Parathyroid adenoma (tissue), 2 donors: ENCODE measurements at regions not wholly inside any gene's neighbourhood (a gene's known extent, or its start where the extent isn't known, plus 50 kb on each side); places are given as distances from the start of the nearest gene placed in this dataset.

ENCODE experiments used
- H2AFZ ChIP-seq: fragments of 300-600 bp; sonication (generic); one replicate; pipeline ENCODE4 v1.7.0; 2017; ENCODE audit warnings: antibody characterized with exemption, mild to moderate bottlenecking
- H3K27ac ChIP-seq: fragments of 300-600 bp; sonication (generic); one replicate; pipeline ENCODE4 v1.7.0; 2017
- H3K27me3 ChIP-seq: fragments of 300-600 bp; sonication (generic); one replicate; pipeline ENCODE4 v1.7.0; 2017; ENCODE audit warnings: low read length; ENCODE audit not compliant: control insufficient read depth, insufficient read depth
- H3K36me3 ChIP-seq: fragments of 300-600 bp; sonication (generic); one replicate; pipeline ENCODE4 v1.7.0; 2017; ENCODE audit warnings: low read length; ENCODE audit not compliant: control insufficient read depth, insufficient read depth
- H3K4me1 ChIP-seq: fragments of 300-600 bp; sonication (generic); one replicate; pipeline ENCODE4 v1.7.0; 2017; ENCODE audit warnings: control low read depth
- H3K4me2 ChIP-seq: fragments of 300-600 bp; sonication (generic); one replicate; pipeline ENCODE4 v1.7.0; 2017; ENCODE audit warnings: low read length
- H3K4me3 ChIP-seq: fragments of 300-600 bp; sonication (generic); one replicate; pipeline ENCODE4 v1.7.0; 2017; ENCODE audit warnings: low read depth, low read length
- H3K79me2 ChIP-seq: fragments of 300-600 bp; sonication (generic); one replicate; pipeline ENCODE4 v1.7.0; 2017; ENCODE audit warnings: control low read depth
- H3K9ac ChIP-seq: fragments of 300-600 bp; sonication (generic); one replicate; pipeline ENCODE4 v1.7.0; 2017; ENCODE audit warnings: mild to moderate bottlenecking
- H3K9me3 ChIP-seq: fragments of 300-600 bp; sonication (generic); one replicate; pipeline ENCODE4 v1.7.0; 2017; ENCODE audit warnings: low read length; ENCODE audit not compliant: control insufficient read depth
- TF ChIP-seq, protein P1 (sequence below): fragments of 300-600 bp; sonication (generic); IDR thresholded peaks from one replicate; pipeline ENCODE4 v1.7.0; 2017; ENCODE audit warnings: antibody characterized with exemption, mild to moderate bottlenecking
- donor health status: primary hyperparathyroidism.

DNA sequence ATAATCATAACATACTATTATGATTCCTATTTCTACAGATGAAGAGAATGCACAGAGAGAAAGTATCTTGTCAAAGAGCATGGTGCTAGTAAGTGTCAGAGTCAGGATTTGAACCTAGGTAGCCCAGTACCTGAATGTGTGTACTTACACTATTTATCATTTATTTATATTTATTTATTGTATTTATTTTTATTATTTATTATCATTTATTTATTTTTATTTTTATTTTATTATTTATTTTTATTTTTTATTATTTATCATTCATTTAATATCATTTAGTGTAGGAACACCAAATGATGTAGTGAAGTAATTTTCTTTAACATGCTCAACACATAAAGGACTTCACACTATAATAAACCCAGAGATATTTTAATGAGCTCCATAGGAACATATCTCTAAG lies 209.4 kb upstream of the ZFP42 start:
- no peaks in the 10 kb centered on the region for H3K79me2 ChIP-seq
- no peaks in the 10 kb centered on the region for H3K27me3 ChIP-seq
- no peak overlapping the region for H3K4me2 ChIP-seq
- no peak overlapping the region for H3K4me3 ChIP-seq
- TF ChIP-seq, protein P1, sequence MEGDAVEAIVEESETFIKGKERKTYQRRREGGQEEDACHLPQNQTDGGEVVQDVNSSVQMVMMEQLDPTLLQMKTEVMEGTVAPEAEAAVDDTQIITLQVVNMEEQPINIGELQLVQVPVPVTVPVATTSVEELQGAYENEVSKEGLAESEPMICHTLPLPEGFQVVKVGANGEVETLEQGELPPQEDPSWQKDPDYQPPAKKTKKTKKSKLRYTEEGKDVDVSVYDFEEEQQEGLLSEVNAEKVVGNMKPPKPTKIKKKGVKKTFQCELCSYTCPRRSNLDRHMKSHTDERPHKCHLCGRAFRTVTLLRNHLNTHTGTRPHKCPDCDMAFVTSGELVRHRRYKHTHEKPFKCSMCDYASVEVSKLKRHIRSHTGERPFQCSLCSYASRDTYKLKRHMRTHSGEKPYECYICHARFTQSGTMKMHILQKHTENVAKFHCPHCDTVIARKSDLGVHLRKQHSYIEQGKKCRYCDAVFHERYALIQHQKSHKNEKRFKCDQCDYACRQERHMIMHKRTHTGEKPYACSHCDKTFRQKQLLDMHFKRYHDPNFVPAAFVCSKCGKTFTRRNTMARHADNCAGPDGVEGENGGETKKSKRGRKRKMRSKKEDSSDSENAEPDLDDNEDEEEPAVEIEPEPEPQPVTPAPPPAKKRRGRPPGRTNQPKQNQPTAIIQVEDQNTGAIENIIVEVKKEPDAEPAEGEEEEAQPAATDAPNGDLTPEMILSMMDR = no peak
- no peaks in the 10 kb centered on the region for H3K4me1 ChIP-seq
- H3K9me3 ChIP-seq = no peaks in the 10 kb centered on the region
- no peak overlapping the region for H2AFZ ChIP-seq
- H3K36me3 ChIP-seq = no peaks in the 10 kb centered on the region
- H3K9ac ChIP-seq = no peak overlapping the region
- H3K27ac ChIP-seq = no peak overlapping the region

DNA sequence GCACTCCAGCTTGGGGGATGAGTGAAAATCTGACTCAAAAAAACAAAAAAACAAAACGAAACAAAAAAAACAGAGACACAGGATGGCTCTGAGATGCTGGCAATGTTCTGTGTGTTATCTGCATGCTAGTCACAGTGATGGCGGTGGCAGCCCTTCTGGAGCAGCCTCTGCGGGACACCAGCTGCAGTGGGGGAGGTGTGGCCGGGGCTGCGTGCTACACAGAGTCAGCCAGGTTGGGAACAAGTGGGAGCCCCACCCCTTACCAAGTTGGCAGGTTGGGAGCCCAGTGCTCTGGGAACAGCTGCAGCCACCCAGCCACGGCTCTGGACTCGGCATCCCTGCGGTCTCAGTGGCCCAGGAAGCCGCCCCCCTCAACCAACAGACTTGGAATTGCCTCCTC lies 206.5 kb upstream of the ZFP42 start:
- H3K27me3 ChIP-seq = no peaks in the 10 kb centered on the region
- H3K79me2 ChIP-seq = no peaks in the 10 kb centered on the region
- no peak overlapping the region for H3K9ac ChIP-seq
- TF ChIP-seq, protein P1 = no peak
- H3K27ac ChIP-seq = no peak overlapping the region
- no peaks in the 10 kb centered on the region for H3K4me1 ChIP-seq
- H2AFZ ChIP-seq = no peak overlapping the region
- no peak overlapping the region for H3K4me3 ChIP-seq
- no peak overlapping the region for H3K4me2 ChIP-seq
- no peaks in the 10 kb centered on the region for H3K36me3 ChIP-seq
- no peaks in the 10 kb centered on the region for H3K9me3 ChIP-seq

DNA sequence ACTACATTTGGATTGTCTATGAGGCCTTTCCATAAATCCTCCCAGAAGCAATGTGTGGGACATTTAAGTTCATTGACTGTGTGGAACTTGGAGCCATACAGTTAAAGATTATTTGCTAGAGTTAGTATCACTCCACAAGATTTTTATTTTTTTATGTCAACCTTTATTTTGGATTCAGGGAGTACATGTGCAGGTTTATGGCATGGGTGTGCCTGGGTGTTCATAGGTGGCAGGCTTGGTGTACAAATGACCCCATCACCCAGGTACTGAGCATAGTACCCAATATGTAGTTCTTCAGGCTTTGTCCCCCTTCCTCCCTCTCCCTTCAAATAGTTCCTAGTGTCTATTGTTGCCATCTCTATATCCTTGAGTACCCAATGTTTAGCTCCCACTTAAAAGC lies 199.8 kb upstream of the ZFP42 start:
- Histone ChIP-seq H3K4me3 (no peak overlapping the region), H2AFZ (no peak overlapping the region), H3K4me1 (no peaks in the 10 kb centered on the region), H3K9ac (no peak overlapping the region), H3K79me2 (no peaks in the 10 kb centered on the region), H3K36me3 (no peaks in the 10 kb centered on the region), H3K27me3 (no peaks in the 10 kb centered on the region), H3K27ac (no peak overlapping the region), H3K9me3 (no peaks in the 10 kb centered on the region), H3K4me2 (no peak overlapping the region)
- TF ChIP-seq, protein P1 = no peak

DNA sequence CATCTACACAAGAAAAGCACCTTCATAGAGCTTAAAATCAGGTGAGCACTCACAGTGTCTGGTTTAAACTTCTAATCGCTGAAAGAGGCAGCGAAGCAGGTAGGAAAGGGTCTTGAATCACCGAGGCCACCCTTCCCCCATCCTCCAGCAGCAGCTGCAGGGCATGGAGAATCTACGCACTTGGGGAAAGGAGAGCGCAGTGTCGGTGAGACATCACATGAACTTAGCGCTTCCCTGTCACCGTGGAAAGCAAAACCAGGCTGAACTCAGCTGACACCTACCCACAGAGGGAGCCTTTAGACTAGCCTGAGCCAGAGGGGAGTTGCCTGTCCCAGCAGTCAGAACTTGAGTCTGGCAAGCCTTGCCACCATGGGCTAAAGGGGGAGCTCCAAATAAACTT lies 197.2 kb upstream of the ZFP42 start:
- H3K9ac ChIP-seq = no peak overlapping the region
- no peaks in the 10 kb centered on the region for H3K36me3 ChIP-seq
- H3K4me1 ChIP-seq = no peaks in the 10 kb centered on the region
- H3K27ac ChIP-seq = no peak overlapping the region
- no peaks in the 10 kb centered on the region for H3K79me2 ChIP-seq
- no peak overlapping the region for H3K4me3 ChIP-seq
- H2AFZ ChIP-seq = no peak overlapping the region
- TF ChIP-seq, protein P1 = no peak
- no peak overlapping the region for H3K4me2 ChIP-seq
- H3K9me3 ChIP-seq = no peaks in the 10 kb centered on the region
- H3K27me3 ChIP-seq = no peaks in the 10 kb centered on the region

DNA sequence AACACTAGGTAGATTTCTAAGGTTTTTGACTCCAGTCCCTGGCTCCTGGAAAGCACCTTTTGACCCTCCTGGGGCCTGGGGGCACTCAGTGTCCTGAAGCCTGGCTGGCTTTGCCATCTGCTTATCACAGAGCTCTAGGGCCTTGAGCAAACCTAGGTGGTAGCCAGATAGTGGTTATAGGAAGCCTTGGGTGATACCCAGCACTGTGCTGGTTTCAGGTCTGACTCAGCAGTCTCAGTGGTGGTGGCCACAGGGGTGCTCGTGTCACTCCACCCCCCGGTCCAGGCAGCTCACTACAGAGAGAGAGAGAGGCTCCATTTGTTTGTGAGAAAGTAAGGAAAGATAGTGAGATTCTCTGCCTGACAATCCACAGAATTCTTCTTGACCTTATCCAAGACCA lies 195.8 kb upstream of the ZFP42 start:
- no peaks in the 10 kb centered on the region for H3K4me1 ChIP-seq
- H3K36me3 ChIP-seq = no peaks in the 10 kb centered on the region
- no peaks in the 10 kb centered on the region for H3K9me3 ChIP-seq
- H3K27ac ChIP-seq = no peak overlapping the region
- no peak overlapping the region for H2AFZ ChIP-seq
- H3K4me2 ChIP-seq = no peak overlapping the region
- no peaks in the 10 kb centered on the region for H3K27me3 ChIP-seq
- no peaks in the 10 kb centered on the region for H3K79me2 ChIP-seq
- no peak overlapping the region for H3K4me3 ChIP-seq
- H3K9ac ChIP-seq = no peak overlapping the region
- TF ChIP-seq, protein P1 = no peak
